ENCODE measurements at regions not wholly inside any gene's neighbourhood (a gene's known extent, or its start where the extent isn't known, plus 50 kb on each side); places are given as distances from the start of the nearest gene placed in this dataset.

DNA sequence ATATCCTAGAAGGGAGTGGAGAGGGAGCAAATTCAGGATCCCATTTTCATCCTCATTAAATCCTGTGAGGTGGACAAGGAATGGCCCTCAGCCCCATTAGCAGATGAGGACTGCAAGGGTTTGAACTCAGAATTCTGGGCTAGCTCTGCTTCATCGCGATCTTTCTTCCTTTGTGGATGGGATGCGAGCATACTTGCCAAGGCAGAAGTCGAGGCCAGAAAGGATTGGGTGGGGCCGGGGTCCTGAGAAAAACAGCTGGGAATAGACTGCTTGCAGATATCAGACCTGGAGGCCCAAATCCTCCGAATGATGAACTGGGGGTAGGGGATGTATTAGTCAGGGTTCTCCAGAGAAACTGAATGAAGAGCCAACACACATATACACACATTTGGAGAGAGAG lies 179.0 kb downstream of the CHST1 start:
- TF ChIP-seq, protein P1, sequence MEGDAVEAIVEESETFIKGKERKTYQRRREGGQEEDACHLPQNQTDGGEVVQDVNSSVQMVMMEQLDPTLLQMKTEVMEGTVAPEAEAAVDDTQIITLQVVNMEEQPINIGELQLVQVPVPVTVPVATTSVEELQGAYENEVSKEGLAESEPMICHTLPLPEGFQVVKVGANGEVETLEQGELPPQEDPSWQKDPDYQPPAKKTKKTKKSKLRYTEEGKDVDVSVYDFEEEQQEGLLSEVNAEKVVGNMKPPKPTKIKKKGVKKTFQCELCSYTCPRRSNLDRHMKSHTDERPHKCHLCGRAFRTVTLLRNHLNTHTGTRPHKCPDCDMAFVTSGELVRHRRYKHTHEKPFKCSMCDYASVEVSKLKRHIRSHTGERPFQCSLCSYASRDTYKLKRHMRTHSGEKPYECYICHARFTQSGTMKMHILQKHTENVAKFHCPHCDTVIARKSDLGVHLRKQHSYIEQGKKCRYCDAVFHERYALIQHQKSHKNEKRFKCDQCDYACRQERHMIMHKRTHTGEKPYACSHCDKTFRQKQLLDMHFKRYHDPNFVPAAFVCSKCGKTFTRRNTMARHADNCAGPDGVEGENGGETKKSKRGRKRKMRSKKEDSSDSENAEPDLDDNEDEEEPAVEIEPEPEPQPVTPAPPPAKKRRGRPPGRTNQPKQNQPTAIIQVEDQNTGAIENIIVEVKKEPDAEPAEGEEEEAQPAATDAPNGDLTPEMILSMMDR (conservative IDR thresholded peaks at IDR 0.05; ENCODE audit: low read depth, low read length) = no peak
- TF ChIP-seq RAD21 (IDR thresholded peaks at IDR 0.05; ENCODE audit: low read length) (no peak), FOS (IDR thresholded peaks at IDR 0.05; ENCODE audit: low read depth, low read length) (no peak), POLR2A (IDR thresholded peaks at IDR 0.05; ENCODE audit: low read depth, low read length) (no peak), SMC3 (IDR thresholded peaks at IDR 0.05; ENCODE audit: low read depth, low read length) (no peak), RFX5 (IDR thresholded peaks at IDR 0.05; ENCODE audit: low read depth, low read length) (no peak), CEBPB (IDR thresholded peaks at IDR 0.05; ENCODE audit: low read depth, low read length) (no peak)

Data from IMR-90 (cell line).